GM23338 (cell line): ENCODE measurements at regions not wholly inside any gene's neighbourhood (a gene's known extent, or its start where the extent isn't known, plus 50 kb on each side); places are given as distances from the start of the nearest gene placed in this dataset.

ENCODE experiments used
- ATAC-seq: fragments of 200-7000 bp; cut with Tn5 transposase; 3 replicates; pipeline ENCODE4 v1.9.1; 2020
- DNase-seq: peaks from one replicate; pipeline ENCODE4 v3.0.0-alpha.2; 2015; ENCODE audit warnings: low spot score
- H2AFZ ChIP-seq: fragments of 200-600 bp; sonication (generic); 2 replicates; pipeline ENCODE4 v1.8.0; 2016; ENCODE audit warnings: antibody characterized with exemption, mild to moderate bottlenecking, moderate library complexity
- H3F3A ChIP-seq: fragments of 200-600 bp; sonication (generic); replicated peaks from 2 replicates; pipeline ENCODE4 v1.8.0; 2017; ENCODE audit warnings: antibody characterized with exemption, mixed run types, low read depth
- H3K27ac ChIP-seq: fragments of 200-600 bp; sonication (generic); 2 replicates; pipeline ENCODE4 v1.6.1; 2016; ENCODE audit warnings: low read depth
- H3K27me3 ChIP-seq: fragments of 200-600 bp; sonication (generic); 2 replicates; pipeline ENCODE4 v1.8.0; 2016; ENCODE audit warnings: mild to moderate bottlenecking, mixed run types, moderate library complexity; ENCODE audit not compliant: insufficient read depth
- H3K36me3 ChIP-seq: fragments of 200-600 bp; sonication (generic); 2 replicates; pipeline ENCODE4 v1.8.0; 2016; ENCODE audit warnings: mild to moderate bottlenecking; ENCODE audit not compliant: insufficient read depth
- H3K4me1 ChIP-seq: fragments of 200-600 bp; sonication (generic); 2 replicates; pipeline ENCODE4 v1.8.0; 2016; ENCODE audit warnings: mild to moderate bottlenecking, moderate library complexity; ENCODE audit not compliant: insufficient read depth
- H3K4me2 ChIP-seq: fragments of 200-600 bp; sonication (generic); 2 replicates; pipeline ENCODE4 v1.7.1; 2017; ENCODE audit warnings: mixed run types
- H3K4me3 ChIP-seq: fragments of 200-600 bp; sonication (generic); 2 replicates; pipeline ENCODE4 v1.6.1; 2016; ENCODE audit warnings: mixed run types
- H3K79me2 ChIP-seq: fragments of 200-600 bp; sonication (generic); replicated peaks from 2 replicates; pipeline ENCODE4 v1.8.0; 2017; ENCODE audit warnings: mild to moderate bottlenecking; ENCODE audit not compliant: insufficient read depth
- H3K9me2 ChIP-seq: fragments of 200-600 bp; sonication (generic); 2 replicates; pipeline ENCODE4 v1.8.0; 2017; ENCODE audit not compliant: insufficient read depth
- H4K20me1 ChIP-seq: fragments of 200-600 bp; sonication (generic); replicated peaks from 2 replicates; pipeline ENCODE4 v1.8.0; 2017; ENCODE audit warnings: mild to moderate bottlenecking; ENCODE audit not compliant: insufficient read depth
- H3K27ac Mint-ChIP-seq: 2 replicates; pipeline ENCODE4 v1.8.0; 2020; ENCODE audit warnings: inconsistent platforms, mild to moderate bottlenecking, moderate library complexity, mixed read lengths
- H3K27me3 Mint-ChIP-seq: 3 replicates; pipeline ENCODE4 v1.8.0; 2022; ENCODE audit warnings: low read depth, mild to moderate bottlenecking, moderate library complexity, mixed read lengths, inconsistent platforms; ENCODE audit not compliant: insufficient read depth, poor library complexity
- H3K36me3 Mint-ChIP-seq: 3 replicates; pipeline ENCODE4 v1.8.0; 2021; ENCODE audit warnings: low read depth, mild to moderate bottlenecking, inconsistent platforms, moderate library complexity, mixed read lengths
- H3K4me1 Mint-ChIP-seq: 3 replicates; pipeline ENCODE4 v1.8.0; 2020; ENCODE audit warnings: mild to moderate bottlenecking, inconsistent platforms, mixed read lengths
- H3K4me3 Mint-ChIP-seq: 3 replicates; pipeline ENCODE4 v1.8.0; 2021; ENCODE audit warnings: moderate library complexity, mild to moderate bottlenecking, inconsistent platforms, mixed read lengths
- H3K9me3 Mint-ChIP-seq: 3 replicates; pipeline ENCODE4 v1.8.0; 2020; ENCODE audit warnings: moderate library complexity, mild to moderate bottlenecking, inconsistent platforms, mixed read lengths
- CREB1 ChIP-seq: fragments of 250-450 bp; sonication (Bioruptor Pico); IDR thresholded peaks from 2 replicates; pipeline ENCODE4 v1.5.0; 2020; ENCODE audit warnings: low read depth, mild to moderate bottlenecking, moderate library complexity
- ETS1 ChIP-seq: IDR thresholded peaks from 2 replicates; pipeline ENCODE4 v1.6.1; 2016; ENCODE audit warnings: antibody characterized with exemption
- EZH2phosphoT487 ChIP-seq: fragments of 200-600 bp; sonication (generic); IDR thresholded peaks from one replicate; pipeline ENCODE4 v1.8.1; 2018; ENCODE audit warnings: antibody characterized with exemption; ENCODE audit not compliant: unreplicated experiment
- JUNB ChIP-seq: IDR thresholded peaks from one replicate; pipeline ENCODE4 v1.6.1; 2016; ENCODE audit warnings: antibody characterized with exemption; ENCODE audit not compliant: unreplicated experiment
- NANOG ChIP-seq: IDR thresholded peaks from 2 replicates; pipeline ENCODE4 v1.6.1; 2016; ENCODE audit warnings: antibody characterized with exemption, borderline replicate concordance
- POLR2AphosphoS5 ChIP-seq: IDR thresholded peaks from 2 replicates; pipeline ENCODE4 v1.6.1; 2016; ENCODE audit warnings: antibody characterized with exemption, low read depth
- STAT1 ChIP-seq: IDR thresholded peaks from one replicate; pipeline ENCODE4 v1.6.1; 2016; ENCODE audit warnings: antibody characterized with exemption; ENCODE audit not compliant: unreplicated experiment
- ZNF114 ChIP-seq: fragments of 250-450 bp; sonication (Bioruptor Pico); IDR thresholded peaks from 2 replicates; pipeline ENCODE4 v1.5.0; 2020; ENCODE audit warnings: mild to moderate bottlenecking, moderate library complexity
- ZNF331 ChIP-seq: fragments of 250-450 bp; sonication (Bioruptor Pico); IDR thresholded peaks from 2 replicates; pipeline ENCODE4 v1.5.0; 2020; ENCODE audit warnings: low read depth, mild to moderate bottlenecking, moderate library complexity
- ZNF462 ChIP-seq: fragments of 250-450 bp; sonication (Bioruptor Pico); IDR thresholded peaks from 2 replicates; pipeline ENCODE4 v1.5.0; 2020; ENCODE audit warnings: mild to moderate bottlenecking, moderate library complexity

DNA sequence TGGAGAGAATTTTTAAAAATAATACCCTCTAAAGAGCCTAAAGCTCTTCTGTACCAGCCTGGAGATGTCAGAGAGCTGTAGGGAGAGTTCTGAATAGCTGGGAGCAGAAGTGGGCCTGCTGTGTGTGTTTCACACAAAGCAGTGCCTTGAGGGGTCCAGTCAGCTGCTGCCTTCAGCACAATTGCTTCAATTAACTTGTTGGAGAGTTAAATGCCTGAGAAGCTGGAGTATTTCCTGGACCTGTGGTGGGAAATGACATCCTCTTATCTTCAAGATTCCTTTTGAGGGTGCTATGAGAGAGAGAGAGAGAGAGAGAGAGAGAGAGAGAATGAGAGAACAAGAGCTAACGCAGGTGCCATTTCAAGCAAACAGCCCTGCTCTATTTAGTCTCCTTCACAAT is 96.2 kb upstream of the IL1RAPL2 start (continued):
- TF ChIP-seq ZNF462 = no peak
- no peak for TF ChIP-seq CREB1
- no peak for TF ChIP-seq POLR2AphosphoS5
- no peak for TF ChIP-seq NANOG

GRCh38 chrX:104459796-104460195 is 106.2 kb upstream of the IL1RAPL2 start:
- H3K27me3 ChIP-seq = no peaks in the 10 kb centered on the region
- no peak overlapping the region for H3K27ac Mint-ChIP-seq
- H2AFZ ChIP-seq = no peak overlapping the region
- H3K27ac ChIP-seq = no peak overlapping the region
- no peaks in the 10 kb centered on the region for H3K36me3 ChIP-seq
- no peak overlapping the region for H3K4me3 Mint-ChIP-seq
- no peaks in the 10 kb centered on the region for H3K4me1 ChIP-seq
- no peaks in the 10 kb centered on the region for H3K9me2 ChIP-seq
- ATAC-seq = no peak
- no peaks in the 10 kb centered on the region for H3K79me2 ChIP-seq
- H3K4me3 ChIP-seq = no peak overlapping the region
- no peaks in the 10 kb centered on the region for H4K20me1 ChIP-seq
- no peak for DNase-seq
- no peaks in the 10 kb centered on the region for H3K4me1 Mint-ChIP-seq
- peaks cover 2% of the 10 kb centered on the region for H3K27me3 Mint-ChIP-seq
- no peaks in the 10 kb centered on the region for H3K36me3 Mint-ChIP-seq
- no peak overlapping the region for H3K4me2 ChIP-seq
- H3F3A ChIP-seq = no peaks in the 10 kb centered on the region
- H3K9me3 Mint-ChIP-seq = 0 out of 3 replicates have a peak, but pooled peaks cover 2% of the 10 kb centered on the region
- TF ChIP-seq ETS1 (no peak), JUNB (no peak), ZNF114 (no peak), CREB1 (no peak), ZNF331 (CRISPR knock-in tag) (no peak), ZNF462 (no peak), EZH2phosphoT487 (no peak), STAT1 (no peak)
